Brain microvascular endothelial cell (primary cell): ENCODE measurements at regions not wholly inside any gene's neighbourhood (a gene's known extent, or its start where the extent isn't known, plus 50 kb on each side); places are given as distances from the start of the nearest gene placed in this dataset.
A peak's percentile ranks its signal among the peaks of the same experiment; 100 is the strongest.

Experiments
- DNase-seq: peaks from one replicate; pipeline ENCODE4 v3.0.0-alpha.2; 2020
- H3K27ac ChIP-seq: fragments of 250-450 bp; sonication (Bioruptor Pico); 2 replicates; pipeline ENCODE4 v1.5.1; 2020; ENCODE audit warnings: mild to moderate bottlenecking, moderate library complexity
- H3K27me3 ChIP-seq: fragments of 250-450 bp; sonication (Bioruptor Pico); replicated peaks from 2 replicates; pipeline ENCODE4 v1.5.1; 2020; ENCODE audit warnings: mild to moderate bottlenecking
- H3K36me3 ChIP-seq: fragments of 250-450 bp; sonication (Bioruptor Pico); replicated peaks from 2 replicates; pipeline ENCODE4 v1.5.1; 2020; ENCODE audit warnings: mild to moderate bottlenecking
- H3K4me3 ChIP-seq: 2 replicates; pipeline ENCODE4 v1.5.1; 2011; ENCODE audit warnings: low read depth, mild to moderate bottlenecking, control low read depth, low read length, moderate library complexity
- CTCF ChIP-seq: IDR thresholded peaks from 2 replicates; pipeline ENCODE4 v1.5.1; 2011; ENCODE audit warnings: low read depth, mild to moderate bottlenecking, moderate library complexity, low read length, control low read depth, inconsistent platforms; ENCODE audit errors: missing control alignments
- in situ Hi-C: cut with HindIII; loops from 2 replicates; pipeline ENCODE4 v1.10.0; 2017; ENCODE audit warnings: low sequenced_read_pairs, low pct_ligation_motif_present

- no peaks in the 10 kb centered on the region for H3K36me3 ChIP-seq
- no peaks in the 10 kb centered on the region for H3K27me3 ChIP-seq
- TF ChIP-seq CTCF, result no peak
- no peak overlapping the region for H3K27ac ChIP-seq
- no peak overlapping the region for H3K4me3 ChIP-seq
- in situ Hi-C loops, result no loop called here
- DNase-seq, result no peak
Observed at GRCh38 chr3:178389258-178389657, 147.0 kb upstream of the KCNMB2 start.

GRCh38 chr3:178392511-178392926 lies 143.7 kb upstream of the KCNMB2 start:
- Histone ChIP-seq H3K4me3 (no peak overlapping the region), H3K27ac (no peak overlapping the region), H3K27me3 (no peaks in the 10 kb centered on the region), H3K36me3 (no peaks in the 10 kb centered on the region)
- DNase-seq, result peak; percentile 41
- in situ Hi-C loops, result no loop called here
- no peak for TF ChIP-seq CTCF

GRCh38 chr3:178393146-178393545 lies 143.1 kb upstream of the KCNMB2 start:
- TF ChIP-seq CTCF, result no peak
- Histone ChIP-seq H3K4me3 (no peak overlapping the region), H3K27me3 (no peaks in the 10 kb centered on the region), H3K36me3 (no peaks in the 10 kb centered on the region), H3K27ac (peak overlapping the region; percentile 47)
- in situ Hi-C loops, result no loop called here
- no peak for DNase-seq

GRCh38 chr3:178393824-178394223 lies 142.4 kb upstream of the KCNMB2 start:
- Histone ChIP-seq H3K36me3 (no peaks in the 10 kb centered on the region), H3K4me3 (no peak overlapping the region), H3K27ac (peak overlapping the region; percentile 47), H3K27me3 (no peaks in the 10 kb centered on the region)
- TF ChIP-seq CTCF, result no peak
- DNase-seq, result peak; percentile 29
- in situ Hi-C loops, result no loop called here

GRCh38 chr3:178396318-178396717 lies 139.9 kb upstream of the KCNMB2 start:
- TF ChIP-seq CTCF, result no peak
- no peak for DNase-seq
- Histone ChIP-seq H3K36me3 (no peaks in the 10 kb centered on the region), H3K4me3 (no peak overlapping the region), H3K27ac (no peak overlapping the region), H3K27me3 (no peaks in the 10 kb centered on the region)
- in situ Hi-C loops, result no loop called here

- Histone ChIP-seq H3K27ac (no peak overlapping the region), H3K36me3 (no peaks in the 10 kb centered on the region), H3K27me3 (no peaks in the 10 kb centered on the region), H3K4me3 (no peak overlapping the region)
- no peak for DNase-seq
- no peak for TF ChIP-seq CTCF
- in situ Hi-C loops, result no loop called here
Observed at GRCh38 chr3:178397202-178397601, 139.0 kb upstream of the KCNMB2 start.
